Epithelial cell of esophagus (primary cell): ENCODE measurements at regions not wholly inside any gene's neighbourhood (a gene's known extent, or its start where the extent isn't known, plus 50 kb on each side); places are given as distances from the start of the nearest gene placed in this dataset.

Experiments used
- DNase-seq: peaks from one replicate; pipeline ENCODE4 v3.0.0; 2010; ENCODE audit warnings: low read depth
- H3K4me3 ChIP-seq: 2 replicates; pipeline ENCODE4 v1.5.1; 2011; ENCODE audit warnings: mild to moderate bottlenecking, low read length, control low read depth
- CTCF ChIP-seq: IDR thresholded peaks from 2 replicates; pipeline ENCODE4 v1.5.1; 2011; ENCODE audit warnings: low read depth, mild to moderate bottlenecking, low read length, control low read depth, inconsistent platforms; ENCODE audit not compliant: insufficient read depth; ENCODE audit errors: missing control alignments

GRCh38 chr3:139757448-139758030, 79.8 kb upstream of the NMNAT3 start:
- DNase-seq: no peak
- TF ChIP-seq CTCF: no peak
- no peak overlapping the region for H3K4me3 ChIP-seq

GRCh38 chr3:139756529-139757103, 78.8 kb upstream of the NMNAT3 start:
- TF ChIP-seq CTCF: no peak
- no peak overlapping the region for H3K4me3 ChIP-seq
- no peak for DNase-seq

- no peak overlapping the region for H3K4me3 ChIP-seq
- no peak for TF ChIP-seq CTCF
- no peak for DNase-seq
Measured at GRCh38 chr3:139755551-139755950, 77.8 kb upstream of the NMNAT3 start.

- DNase-seq: no peak
- TF ChIP-seq CTCF: no peak
- H3K4me3 ChIP-seq: no peak overlapping the region
Measured at GRCh38 chr3:139751789-139752188, 74.0 kb upstream of the NMNAT3 start.

GRCh38 chr3:139746481-139746880, 68.7 kb upstream of the NMNAT3 start:
- H3K4me3 ChIP-seq: no peak overlapping the region
- no peak for DNase-seq
- no peak for TF ChIP-seq CTCF

GRCh38 chr3:139745831-139746230, 68.1 kb upstream of the NMNAT3 start:
- DNase-seq: peak; percentile 55
- no peak overlapping the region for H3K4me3 ChIP-seq
- no peak for TF ChIP-seq CTCF

GRCh38 chr3:139738697-139739096, 60.9 kb upstream of the NMNAT3 start:
- H3K4me3 ChIP-seq: no peak overlapping the region
- no peak for TF ChIP-seq CTCF
- DNase-seq: no peak
